ENCODE measurements at regions not wholly inside any gene's neighbourhood (a gene's known extent, or its start where the extent isn't known, plus 50 kb on each side); places are given as distances from the start of the nearest gene placed in this dataset.

GRCh38 chr1:5779608-5780323 is 212.5 kb downstream of the NPHP4 start:
- no peak overlapping the region for H3K4me3 ChIP-seq (ENCODE audit: low read length)
- DNase-seq (ENCODE audit: low read depth), result peak; percentile 6
- TF ChIP-seq, protein P1, sequence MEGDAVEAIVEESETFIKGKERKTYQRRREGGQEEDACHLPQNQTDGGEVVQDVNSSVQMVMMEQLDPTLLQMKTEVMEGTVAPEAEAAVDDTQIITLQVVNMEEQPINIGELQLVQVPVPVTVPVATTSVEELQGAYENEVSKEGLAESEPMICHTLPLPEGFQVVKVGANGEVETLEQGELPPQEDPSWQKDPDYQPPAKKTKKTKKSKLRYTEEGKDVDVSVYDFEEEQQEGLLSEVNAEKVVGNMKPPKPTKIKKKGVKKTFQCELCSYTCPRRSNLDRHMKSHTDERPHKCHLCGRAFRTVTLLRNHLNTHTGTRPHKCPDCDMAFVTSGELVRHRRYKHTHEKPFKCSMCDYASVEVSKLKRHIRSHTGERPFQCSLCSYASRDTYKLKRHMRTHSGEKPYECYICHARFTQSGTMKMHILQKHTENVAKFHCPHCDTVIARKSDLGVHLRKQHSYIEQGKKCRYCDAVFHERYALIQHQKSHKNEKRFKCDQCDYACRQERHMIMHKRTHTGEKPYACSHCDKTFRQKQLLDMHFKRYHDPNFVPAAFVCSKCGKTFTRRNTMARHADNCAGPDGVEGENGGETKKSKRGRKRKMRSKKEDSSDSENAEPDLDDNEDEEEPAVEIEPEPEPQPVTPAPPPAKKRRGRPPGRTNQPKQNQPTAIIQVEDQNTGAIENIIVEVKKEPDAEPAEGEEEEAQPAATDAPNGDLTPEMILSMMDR (IDR thresholded peaks at IDR 0.05; ENCODE audit: insufficient read depth, low read depth, low read length, missing control alignments), result no peak

- DNase-seq (ENCODE audit: low read depth), result no peak
- TF ChIP-seq, protein P1 (IDR thresholded peaks at IDR 0.05; ENCODE audit: insufficient read depth, low read depth, low read length, missing control alignments), result no peak
- no peak overlapping the region for H3K4me3 ChIP-seq (ENCODE audit: low read length)
Observed at GRCh38 chr1:5776035-5776550, 216.1 kb downstream of the NPHP4 start.

- H3K4me3 ChIP-seq (ENCODE audit: low read length), result no peak overlapping the region
- TF ChIP-seq, protein P1 (IDR thresholded peaks at IDR 0.05; ENCODE audit: insufficient read depth, low read depth, low read length, missing control alignments), result no peak
- DNase-seq (ENCODE audit: low read depth), result no peak
Observed at GRCh38 chr1:5774019-5774418, 218.2 kb downstream of the NPHP4 start.

GRCh38 chr1:5771788-5772187 is 220.4 kb downstream of the NPHP4 start:
- TF ChIP-seq, protein P1 (IDR thresholded peaks at IDR 0.05; ENCODE audit: insufficient read depth, low read depth, low read length, missing control alignments), result no peak
- no peak for DNase-seq (ENCODE audit: low read depth)
- H3K4me3 ChIP-seq (ENCODE audit: low read length), result no peak overlapping the region

DNA sequence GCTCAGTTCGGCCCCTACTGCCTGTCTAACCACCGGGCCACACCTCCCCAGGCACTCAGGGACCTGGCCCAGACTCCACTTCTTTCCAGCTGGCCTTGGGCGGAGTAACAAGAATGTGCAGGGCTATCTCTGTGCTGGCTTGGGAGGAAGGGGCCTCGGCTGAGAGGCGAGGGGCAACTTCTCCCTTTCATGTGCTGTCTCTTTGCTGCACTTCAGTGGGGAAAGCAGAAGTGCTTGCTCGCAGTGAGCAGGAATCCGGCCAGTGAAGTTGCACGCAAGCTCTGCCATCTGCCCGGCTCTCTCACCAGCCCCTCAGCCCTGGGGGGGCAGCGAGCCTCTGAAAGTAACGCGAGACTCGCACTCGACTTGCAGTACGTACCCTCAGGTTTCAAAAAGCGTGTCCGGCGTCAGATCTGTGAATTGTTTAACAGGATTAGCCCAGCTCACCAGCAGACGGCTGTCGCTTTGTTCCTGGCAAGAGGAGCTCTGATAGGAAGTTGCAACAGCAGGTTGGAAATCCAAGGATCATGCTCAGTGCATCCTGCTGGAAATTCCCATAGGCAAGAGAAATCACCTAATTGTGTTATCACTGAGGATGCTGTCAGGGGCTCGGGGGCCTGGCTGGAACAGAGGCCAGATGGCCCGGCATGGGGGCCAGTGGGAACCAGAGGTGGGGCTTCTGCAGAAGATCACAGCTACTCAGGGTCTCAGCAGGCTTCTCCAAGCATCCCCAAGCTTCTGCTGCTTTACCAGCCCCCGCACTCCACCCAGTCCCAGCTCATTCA is 221.1 kb downstream of the NPHP4 start:
- no peak overlapping the region for H3K4me3 ChIP-seq (ENCODE audit: low read length)
- no peak for DNase-seq (ENCODE audit: low read depth)
- TF ChIP-seq, protein P1 (IDR thresholded peaks at IDR 0.05; ENCODE audit: insufficient read depth, low read depth, low read length, missing control alignments), result no peak

DNA sequence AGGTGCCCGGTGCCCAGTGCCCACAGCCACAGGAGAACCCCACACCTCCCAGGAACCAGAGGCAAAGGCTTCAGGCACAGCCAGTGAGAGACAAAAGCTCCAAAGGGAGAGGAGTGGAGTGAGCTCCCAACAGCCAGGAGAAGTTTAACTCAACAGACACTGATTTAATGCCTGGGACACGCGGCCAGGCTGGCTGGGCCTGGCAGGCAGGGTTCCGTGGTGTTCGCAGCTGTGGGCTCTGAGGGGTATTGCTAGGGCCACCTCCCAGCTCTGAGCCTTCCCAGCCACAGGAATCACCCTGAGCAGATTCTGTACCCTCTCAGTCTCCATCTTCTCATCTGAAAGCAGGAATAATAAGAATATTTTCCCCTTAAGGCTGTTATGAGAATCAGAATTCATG is 222.5 kb downstream of the NPHP4 start:
- no peak for DNase-seq (ENCODE audit: low read depth)
- TF ChIP-seq, protein P1 (IDR thresholded peaks at IDR 0.05; ENCODE audit: insufficient read depth, low read depth, low read length, missing control alignments), result no peak
- no peak overlapping the region for H3K4me3 ChIP-seq (ENCODE audit: low read length)
